H1 (cell line): ENCODE measurements at regions not wholly inside any gene's neighbourhood (a gene's known extent, or its start where the extent isn't known, plus 50 kb on each side); places are given as distances from the start of the nearest gene placed in this dataset.

Experiments used
- CTCF ChIA-PET: fragments of 300-600 bp; sonication (Branson Sonifier 250); formaldehyde crosslinking; loops from one replicate; lab custom pipeline; 2021; ENCODE audit not compliant: partially characterized antibody; lab: Charles Lee
- POLR2A ChIA-PET: fragments of 300-600 bp; sonication (Branson Sonifier 250); formaldehyde crosslinking; loops from one replicate; lab custom pipeline; 2021; ENCODE audit warnings: inconsistent platforms; ENCODE audit not compliant: partially characterized antibody; lab: Charles Lee
- DNase-seq, 2 experiments: peaks; one replicate each; pipeline versions ENCODE4 v3.0.0 to v3.0.0-alpha.2; 2010 to 2022; ENCODE audit warnings: low spot score in 2 of 2, low read depth in 1 of 2, mixed read lengths in 1 of 2
- FAIRE-seq: peaks from 2 replicates; lab custom pipeline; 2011; peaks lifted over from hg19 to GRCh38; lab: Jason Lieb, UNC
- H2AFZ ChIP-seq: 2 replicates; pipeline ENCODE4 v1.8.1; 2012; ENCODE audit warnings: low read length, inconsistent platforms
- H2AK5ac ChIP-seq: 2 replicates; pipeline ENCODE4 v1.6.1; 2013; ENCODE audit warnings: low read depth, low read length
- H2BK120ac ChIP-seq: replicated peaks from 2 replicates; pipeline ENCODE3; 2013; ENCODE audit warnings: low read depth, low read length, inconsistent platforms
- H2BK12ac ChIP-seq: 2 replicates; pipeline ENCODE4 v1.6.1; 2013; ENCODE audit warnings: low read depth, low read length
- H2BK15ac ChIP-seq: 2 replicates; pipeline ENCODE4 v1.6.1; 2013; ENCODE audit warnings: low read length
- H2BK20ac ChIP-seq: 2 replicates; pipeline ENCODE4 v1.6.1; 2013; ENCODE audit warnings: low read length
- H2BK5ac ChIP-seq: 2 replicates; pipeline ENCODE4 v1.6.1; 2013; ENCODE audit warnings: low read depth, low read length
- H3K14ac ChIP-seq: 2 replicates; pipeline ENCODE4 v1.6.1; 2013; ENCODE audit warnings: inconsistent platforms; ENCODE audit not compliant: insufficient read length
- H3K18ac ChIP-seq: 2 replicates; pipeline ENCODE4 v1.6.1; 2013; ENCODE audit warnings: low read length; ENCODE audit errors: extremely low read depth
- H3K23ac ChIP-seq: 2 replicates; pipeline ENCODE4 v1.6.1; 2013; ENCODE audit warnings: inconsistent platforms; ENCODE audit not compliant: insufficient read length
- H3K23me2 ChIP-seq: 2 replicates; pipeline ENCODE4 v1.6.1; 2013; ENCODE audit warnings: low read depth, low read length
- H3K27ac ChIP-seq: 2 replicates; pipeline ENCODE4 v1.6.1; 2011; ENCODE audit warnings: low read depth, low read length, inconsistent platforms
- H3K27me3 ChIP-seq, 4 experiments: replicated peaks in 1 of 4; 1 replicate in 1 of 4; 2 replicates in 3 of 4; pipeline versions ENCODE4 v1.6.1 to v1.8.1; 2011 to 2013; ENCODE audit warnings: low read length in 3 of 4, mild to moderate bottlenecking in 3 of 4, inconsistent platforms in 2 of 4, mixed read lengths in 2 of 4, moderate library complexity in 1 of 4; ENCODE audit not compliant: control insufficient read depth in 3 of 4, insufficient read depth in 3 of 4; ENCODE audit errors: extremely low read depth in 1 of 4
- H3K36me3 ChIP-seq, 4 experiments: 2 replicates each; pipeline versions ENCODE4 v1.6.1 to v1.8.1; 2011 to 2013; ENCODE audit warnings: mild to moderate bottlenecking in 4 of 4, low read length in 3 of 4, moderate library complexity in 2 of 4, control low read depth in 1 of 4, inconsistent platforms in 1 of 4; ENCODE audit not compliant: insufficient read depth in 4 of 4, control insufficient read depth in 2 of 4
- H3K4ac ChIP-seq: replicated peaks from 2 replicates; pipeline ENCODE3; 2013; ENCODE audit warnings: low read length, low read depth, mixed read lengths, inconsistent platforms; ENCODE audit not compliant: insufficient read length
- H3K4me1 ChIP-seq, 4 experiments: replicated peaks in 1 of 4; 1 replicate in 1 of 4; 2 replicates in 3 of 4; pipeline versions ENCODE4 v1.6.1 to v1.8.1; 2011 to 2013; ENCODE audit warnings: low read length in 3 of 4, inconsistent platforms in 2 of 4, mixed read lengths in 1 of 4; ENCODE audit not compliant: insufficient read depth in 4 of 4, control insufficient read depth in 3 of 4
- H3K4me2 ChIP-seq, 2 experiments: 2 replicates each; pipeline versions ENCODE4 v1.6.1 to v1.8.1; 2011 to 2013; ENCODE audit warnings: low read depth in 2 of 2, low read length in 2 of 2, control low read depth in 1 of 2, inconsistent platforms in 1 of 2, mild to moderate bottlenecking in 1 of 2; ENCODE audit not compliant: insufficient read depth in 1 of 2
- H3K4me3 ChIP-seq, 4 experiments: fragments of 200-600, 300-600 bp in 1 of 4; sonication (generic), shearing (Covaris generic), sonication (Bioruptor Twin) in 1 of 4; 2 replicates each; pipeline versions ENCODE4 v1.5.1 to v1.8.1; 2011 to 2016; ENCODE audit warnings: low read length in 4 of 4, low read depth in 3 of 4, control low read depth in 2 of 4, inconsistent platforms in 2 of 4, mild to moderate bottlenecking in 2 of 4, mixed read lengths in 1 of 4, moderate library complexity in 1 of 4; ENCODE audit not compliant: insufficient read depth in 2 of 4; ENCODE audit errors: extremely low read depth in 1 of 4
- H3K56ac ChIP-seq: replicated peaks from 2 replicates; pipeline ENCODE3; 2013; ENCODE audit warnings: low read depth, mild to moderate bottlenecking, mixed read lengths, low read length, inconsistent platforms; ENCODE audit not compliant: insufficient read length
- H3K79me1 ChIP-seq: 2 replicates; pipeline ENCODE4 v1.6.1; 2013; ENCODE audit warnings: low read depth, low read length, control low read depth
- H3K79me2 ChIP-seq, 2 experiments: 2 replicates each; pipeline versions ENCODE4 v1.6.1 to v1.8.1; 2012 to 2013; ENCODE audit warnings: low read length in 2 of 2, mild to moderate bottlenecking in 2 of 2, inconsistent platforms in 1 of 2; ENCODE audit not compliant: insufficient read depth in 2 of 2, control insufficient read depth in 1 of 2
- H3K9ac ChIP-seq, 4 experiments: replicated peaks in 1 of 4; 1 replicate in 1 of 4; 2 replicates in 3 of 4; pipeline versions ENCODE4 v1.6.1 to v1.8.1; 2011 to 2013; ENCODE audit warnings: low read depth in 3 of 4, low read length in 3 of 4, control low read depth in 2 of 4, mild to moderate bottlenecking in 2 of 4, moderate library complexity in 2 of 4, inconsistent platforms in 1 of 4; ENCODE audit errors: extremely low read depth in 1 of 4
- H3K9me3 ChIP-seq, 2 experiments: 2 replicates each; pipeline versions ENCODE4 v1.6.1 to v1.8.1; 2012 to 2013; ENCODE audit warnings: mild to moderate bottlenecking in 2 of 2, moderate library complexity in 2 of 2, control low read depth in 1 of 2, inconsistent platforms in 1 of 2, low read depth in 1 of 2, low read length in 1 of 2, mixed read lengths in 1 of 2; ENCODE audit not compliant: insufficient read depth in 2 of 2
- H4K20me1 ChIP-seq, 2 experiments: replicated peaks in 1 of 2; 2 replicates each; pipeline versions ENCODE3 to v1.8.1; 2011 to 2013; ENCODE audit warnings: inconsistent platforms in 2 of 2, low read length in 2 of 2, mild to moderate bottlenecking in 1 of 2; ENCODE audit not compliant: insufficient read depth in 2 of 2, control insufficient read depth in 1 of 2
- H4K5ac ChIP-seq: 2 replicates; pipeline ENCODE4 v1.6.1; 2013; ENCODE audit warnings: low read length, low read depth, mixed read lengths, inconsistent platforms; ENCODE audit not compliant: insufficient read length
- H4K8ac ChIP-seq: 2 replicates; pipeline ENCODE4 v1.8.0; 2013; ENCODE audit warnings: mild to moderate bottlenecking, moderate library complexity, low read length, inconsistent platforms; ENCODE audit not compliant: insufficient read depth; ENCODE audit errors: extremely low read depth
- H4K91ac ChIP-seq: replicated peaks from 2 replicates; pipeline ENCODE3; 2013; ENCODE audit warnings: low read length, mixed read lengths, inconsistent platforms; ENCODE audit not compliant: insufficient read length
- BCL11A ChIP-seq, 2 experiments: IDR thresholded peaks; one replicate each; pipeline ENCODE4 v1.6.1; 2011; ENCODE audit warnings: low read depth in 2 of 2, low read length in 2 of 2, mild to moderate bottlenecking in 2 of 2
- BRCA1 ChIP-seq: IDR thresholded peaks from 2 replicates; pipeline ENCODE4 v1.6.1; 2012; ENCODE audit warnings: low read depth, low read length, improper control_type of control experiment
- CREB1 ChIP-seq: IDR thresholded peaks from 2 replicates; pipeline ENCODE4 v1.6.1; 2012; ENCODE audit warnings: inconsistent platforms
- CTBP2 ChIP-seq: IDR thresholded peaks from 2 replicates; pipeline ENCODE4 v1.7.0; 2011; ENCODE audit warnings: borderline replicate concordance, mild to moderate bottlenecking, moderate library complexity, mixed read lengths, low read length; ENCODE audit not compliant: insufficient read depth, insufficient read length
- E2F6 ChIP-seq: IDR thresholded peaks from 2 replicates; pipeline ENCODE4 v1.6.1; 2012; ENCODE audit warnings: inconsistent platforms
- JUND ChIP-seq: IDR thresholded peaks from 2 replicates; pipeline ENCODE4 v1.6.1; 2011; ENCODE audit warnings: mild to moderate bottlenecking, improper control_type of control experiment, low read length
- MAFK ChIP-seq: IDR thresholded peaks from 2 replicates; pipeline ENCODE4 v1.6.1; 2012; ENCODE audit warnings: low read depth, mild to moderate bottlenecking, improper control_type of control experiment, low read length
- MAX ChIP-seq: IDR thresholded peaks from 2 replicates; pipeline ENCODE4 v1.6.1; 2012; ENCODE audit warnings: inconsistent platforms
- NANOG ChIP-seq: IDR thresholded peaks from 2 replicates; pipeline ENCODE4 v1.6.1; 2011; ENCODE audit warnings: low read length, low read depth, mild to moderate bottlenecking, inconsistent platforms; ENCODE audit not compliant: insufficient read depth, poor library complexity, severe bottlenecking
- POLR2AphosphoS5 ChIP-seq: IDR thresholded peaks from 2 replicates; pipeline ENCODE4 v1.6.1; 2011; ENCODE audit warnings: low read depth, low read length
- POU5F1 ChIP-seq: IDR thresholded peaks from 2 replicates; pipeline ENCODE4 v1.6.1; 2011; ENCODE audit warnings: low read depth, mild to moderate bottlenecking, low read length, moderate library complexity
- RXRA ChIP-seq: IDR thresholded peaks from 2 replicates; pipeline ENCODE4 v1.6.1; 2011; ENCODE audit warnings: low read depth, mild to moderate bottlenecking, low read length, moderate library complexity; ENCODE audit not compliant: insufficient read depth
- TAF1 ChIP-seq: IDR thresholded peaks from 2 replicates; pipeline ENCODE4 v1.6.1; 2011; ENCODE audit warnings: mild to moderate bottlenecking, low read depth, low read length
- TEAD4 ChIP-seq: IDR thresholded peaks from 2 replicates; pipeline ENCODE4 v1.6.1; 2012; ENCODE audit warnings: low read depth, low read length, inconsistent platforms, mixed read lengths
- ZNF274 ChIP-seq: IDR thresholded peaks from 2 replicates; pipeline ENCODE4 v1.7.0; 2012; ENCODE audit warnings: low read length, borderline replicate concordance; ENCODE audit errors: extremely low read depth
- WGBS, 2 experiments: shearing (Covaris generic) in 1 of 2; methylation state at CpG; one replicate each; pipeline versions ENCODE4 v1.1.6 to v1.1.7; 2013 to 2015; ENCODE audit warnings: low lambda C conversion rate in 2 of 2, mixed read lengths in 2 of 2, inconsistent platforms in 1 of 2, low coverage in 1 of 2, missing lambda C conversion rate in 1 of 2; ENCODE audit not compliant: insufficient replicate concordance in 2 of 2, insufficient coverage in 1 of 2, insufficient read length in 1 of 2; ENCODE audit errors: extremely low coverage in 1 of 2, missing lambda C conversion rate in 1 of 2; 5-methylcytosine and 5-hydroxymethylcytosine counted together

GRCh38 chr22:22992474-22992873, 77.8 kb upstream of the GNAZ start:
- Histone ChIP-seq H3K9me3 (peaks cover 16 to 17% of the 10 kb centered on the region in 2 experiments), H2BK120ac (no peak overlapping the region), H3K79me1 (no peaks in the 10 kb centered on the region), H3K79me2 (no peaks in the 10 kb centered on the region), H3K4me2 (no peak overlapping the region), H3K18ac (no peak overlapping the region), H4K20me1 (no peaks in the 10 kb centered on the region), H4K5ac (no peak overlapping the region), H4K8ac (no peak overlapping the region), H3K9ac (no peak overlapping the region), H2BK15ac (no peak overlapping the region), H3K14ac (no peak overlapping the region), H3K4me1 (no peaks in the 10 kb centered on the region), H4K91ac (no peak overlapping the region), H2BK5ac (no peak overlapping the region), H3K27me3 (peaks cover 0 to 4% (median 1%) of the 10 kb centered on the region in 4 experiments; a peak in 2 of 7 replicates), H3K4ac (no peak overlapping the region), H3K4me3 (no peak overlapping the region), H3K23me2 (no peaks in the 10 kb centered on the region), H2AK5ac (no peak overlapping the region), H2BK20ac (no peak overlapping the region), H3K27ac (no peak overlapping the region), H2BK12ac (no peak overlapping the region), H3K36me3 (no peaks in the 10 kb centered on the region), H3K56ac (no peak overlapping the region), H3K23ac (no peak overlapping the region), H2AFZ (no peak overlapping the region)
- POLR2A ChIA-PET, result no interaction called here
- no peak for FAIRE-seq
- DNase-seq, result no peak
- CTCF ChIA-PET, result no interaction called here
- 65% methylated on average over 3 of the region's 3 CpGs; no CpG with 5 or more reads in 1 of the 2 experiments for WGBS, 2 experiments
- no peak for TF ChIP-seq CTBP2
- TF ChIP-seq MAX, result no peak
- TF ChIP-seq ZNF274, result no peak
- no peak for TF ChIP-seq TEAD4
- no peak for TF ChIP-seq MAFK
- TF ChIP-seq RXRA, result no peak
- TF ChIP-seq CREB1, result no peak
- TF ChIP-seq NANOG, result no peak
- TF ChIP-seq BCL11A (IDR thresholded peaks at IDR 0.05; ENCODE audit: low read depth in 2 of 2, low read length in 2 of 2), result no peak
- TF ChIP-seq E2F6, result no peak
- no peak for TF ChIP-seq POU5F1
- TF ChIP-seq TAF1, result no peak
- no peak for TF ChIP-seq JUND
- no peak for TF ChIP-seq POLR2AphosphoS5
- no peak for TF ChIP-seq BRCA1
